Endodermal cell (in vitro differentiated cells): ENCODE measurements at regions not wholly inside any gene's neighbourhood (a gene's known extent, or its start where the extent isn't known, plus 50 kb on each side); places are given as distances from the start of the nearest gene placed in this dataset.

Experiments
- DNase-seq: peaks from one replicate; pipeline ENCODE4 v3.0.0-alpha.2; 2017
- H3K27ac ChIP-seq: 2 replicates; pipeline ENCODE4 v1.5.1; 2013; ENCODE audit warnings: mild to moderate bottlenecking, low read depth, low read length, moderate library complexity
- H3K27me3 ChIP-seq: 2 replicates; pipeline ENCODE4 v1.6.1; 2013; ENCODE audit warnings: mild to moderate bottlenecking, low read length, moderate library complexity; ENCODE audit not compliant: insufficient read depth, control insufficient read depth, poor library complexity, severe bottlenecking
- H3K36me3 ChIP-seq: 2 replicates; pipeline ENCODE4 v1.7.0; 2013; ENCODE audit warnings: mild to moderate bottlenecking, low read length, moderate library complexity; ENCODE audit not compliant: control insufficient read depth, insufficient read depth
- H3K4me1 ChIP-seq: one replicate; pipeline ENCODE4 v1.7.0; 2013; ENCODE audit warnings: low read length; ENCODE audit not compliant: control insufficient read depth, insufficient read depth
- H3K4me3 ChIP-seq: 2 replicates; pipeline ENCODE4 v1.5.1; 2013; ENCODE audit warnings: mild to moderate bottlenecking, low read length, moderate library complexity
- H3K9ac ChIP-seq: 2 replicates; pipeline ENCODE4 v1.6.1; 2013; ENCODE audit warnings: mild to moderate bottlenecking, low read length, moderate library complexity; ENCODE audit not compliant: poor library complexity, severe bottlenecking; ENCODE audit errors: extremely low read depth
- H3K9me3 ChIP-seq: 2 replicates; pipeline ENCODE4 v1.6.1; 2013; ENCODE audit warnings: mild to moderate bottlenecking, low read length, moderate library complexity; ENCODE audit not compliant: control insufficient read depth
- H3K27ac Mint-ChIP-seq: 2 replicates; pipeline ENCODE4 v1.8.0; 2020; ENCODE audit warnings: mixed read lengths
- H3K27me3 Mint-ChIP-seq: 2 replicates; pipeline ENCODE4 v1.8.0; 2021; ENCODE audit warnings: mild to moderate bottlenecking, mixed read lengths; ENCODE audit not compliant: insufficient read depth
- H3K36me3 Mint-ChIP-seq: 2 replicates; pipeline ENCODE4 v1.8.0; 2020; ENCODE audit warnings: low read depth, mixed read lengths
- H3K4me1 Mint-ChIP-seq: 2 replicates; pipeline ENCODE4 v1.8.0; 2020; ENCODE audit warnings: mixed read lengths
- H3K4me3 Mint-ChIP-seq: 2 replicates; pipeline ENCODE4 v1.8.0; 2020; ENCODE audit warnings: mild to moderate bottlenecking, moderate library complexity, mixed read lengths
- H3K9me3 Mint-ChIP-seq: 2 replicates; pipeline ENCODE4 v1.8.0; 2020; ENCODE audit warnings: mild to moderate bottlenecking, mixed read lengths
- CTCF ChIP-seq: fragments of 200-600 bp; sonication (generic); conservative IDR thresholded peaks from 2 replicates; pipeline ENCODE4 v1.5.0; 2021; ENCODE audit warnings: antibody characterized with exemption, mild to moderate bottlenecking
- WGBS, 2 experiments: methylation state at CpG; one replicate each; pipeline versions ENCODE4 v1.1.5 to v1.1.7; 2013; ENCODE audit warnings: missing lambda C conversion rate in 2 of 2, mixed read lengths in 1 of 2; ENCODE audit not compliant: insufficient coverage in 1 of 2, insufficient read length in 1 of 2; 5-methylcytosine and 5-hydroxymethylcytosine counted together

DNA sequence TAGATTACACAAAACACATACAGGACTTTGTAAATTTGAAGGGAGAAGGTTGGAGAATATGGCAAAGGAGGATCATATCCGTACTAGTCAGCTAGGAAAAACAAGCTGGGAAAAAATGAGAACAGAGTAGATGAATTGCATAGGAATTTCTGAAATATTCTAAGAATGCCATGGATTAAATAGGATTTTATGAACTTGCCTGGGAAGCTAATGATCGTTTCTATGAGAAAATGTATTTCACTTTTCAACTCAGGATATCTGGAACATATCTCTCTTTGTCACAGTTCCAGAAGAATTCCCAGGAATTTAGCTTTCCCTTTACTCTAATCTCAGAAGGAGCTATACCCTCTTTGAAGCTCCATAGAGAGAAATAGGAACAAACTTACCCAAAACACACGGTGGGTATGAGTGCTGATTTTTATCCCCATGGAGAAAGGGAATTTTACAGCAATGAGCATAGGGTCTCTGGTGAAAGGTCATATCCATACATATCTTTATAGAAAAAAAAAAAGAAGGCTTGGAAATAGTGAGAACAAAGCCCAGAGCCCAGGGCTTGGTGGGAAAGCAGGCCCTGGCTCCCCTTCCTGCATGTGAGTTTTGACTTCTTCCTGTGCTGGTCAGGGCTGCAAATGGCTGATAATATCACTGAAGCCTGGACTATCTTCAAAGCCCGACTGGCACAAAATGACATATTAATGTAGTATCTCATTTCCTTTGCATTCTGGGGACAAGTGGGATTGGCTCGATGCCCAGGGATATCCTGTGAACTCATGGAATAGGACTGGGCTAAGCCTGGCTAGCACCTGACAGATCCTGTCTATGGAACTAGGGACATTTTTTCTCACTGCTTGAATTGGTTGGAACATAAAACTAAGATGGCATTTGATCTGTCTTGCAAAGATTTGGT is 136.3 kb downstream of the AEBP2 start:
- no peak overlapping the region for H3K27ac Mint-ChIP-seq
- no peaks in the 10 kb centered on the region for H3K4me1 ChIP-seq
- peaks cover 5% of the 10 kb centered on the region for H3K36me3 Mint-ChIP-seq
- 93 to 96% methylated on average over 4 to 5 of the region's 5 CpGs for WGBS, 2 experiments
- H3K27ac ChIP-seq = no peak overlapping the region
- H3K4me3 Mint-ChIP-seq = no peak overlapping the region
- H3K4me1 Mint-ChIP-seq = peaks cover 16% of the 10 kb centered on the region
- TF ChIP-seq CTCF = no peak
- DNase-seq = no peak
- H3K27me3 ChIP-seq = no peaks in the 10 kb centered on the region
- no peaks in the 10 kb centered on the region for H3K9me3 ChIP-seq
- no peaks in the 10 kb centered on the region for H3K27me3 Mint-ChIP-seq
- peaks cover 6% of the 10 kb centered on the region for H3K9me3 Mint-ChIP-seq
- H3K36me3 ChIP-seq = no peaks in the 10 kb centered on the region
- no peak overlapping the region for H3K4me3 ChIP-seq
- H3K9ac ChIP-seq = no peak overlapping the region

GRCh38 chr12:19576506-19577280 is 137.4 kb downstream of the AEBP2 start:
- H3K4me3 Mint-ChIP-seq = no peak overlapping the region
- no peak overlapping the region for H3K27ac ChIP-seq
- no peak overlapping the region for H3K27ac Mint-ChIP-seq
- no peaks in the 10 kb centered on the region for H3K27me3 Mint-ChIP-seq
- H3K36me3 Mint-ChIP-seq = peaks cover 8% of the 10 kb centered on the region
- no peaks in the 10 kb centered on the region for H3K9me3 ChIP-seq
- H3K4me3 ChIP-seq = no peak overlapping the region
- no peak for TF ChIP-seq CTCF
- H3K4me1 ChIP-seq = no peaks in the 10 kb centered on the region
- H3K9me3 Mint-ChIP-seq = peaks cover 14% of the 10 kb centered on the region
- peaks cover 13% of the 10 kb centered on the region for H3K4me1 Mint-ChIP-seq
- no peaks in the 10 kb centered on the region for H3K27me3 ChIP-seq
- 93 to 100% methylated on average over 1 to 2 of the region's 2 CpGs for WGBS, 2 experiments
- no peaks in the 10 kb centered on the region for H3K36me3 ChIP-seq
- no peak overlapping the region for H3K9ac ChIP-seq
- DNase-seq = no peak

- no peaks in the 10 kb centered on the region for H3K27me3 Mint-ChIP-seq
- H3K4me1 Mint-ChIP-seq = peaks cover 7% of the 10 kb centered on the region
- no peak overlapping the region for H3K27ac Mint-ChIP-seq
- H3K9me3 Mint-ChIP-seq = peaks cover 19% of the 10 kb centered on the region
- Histone ChIP-seq H3K9ac (no peak overlapping the region), H3K4me1 (no peaks in the 10 kb centered on the region), H3K9me3 (no peaks in the 10 kb centered on the region), H3K27me3 (no peaks in the 10 kb centered on the region), H3K27ac (no peak overlapping the region), H3K36me3 (no peaks in the 10 kb centered on the region), H3K4me3 (no peak overlapping the region)
- peaks cover 13% of the 10 kb centered on the region for H3K36me3 Mint-ChIP-seq
- TF ChIP-seq CTCF = no peak
- DNase-seq = no peak
- no peak overlapping the region for H3K4me3 Mint-ChIP-seq
These were observed 137.9 kb downstream of the AEBP2 start for GRCh38 chr12:19577281-19577530.
